ENCODE measurements at regions not wholly inside any gene's neighbourhood (a gene's known extent, or its start where the extent isn't known, plus 50 kb on each side); places are given as distances from the start of the nearest gene placed in this dataset.

DNA sequence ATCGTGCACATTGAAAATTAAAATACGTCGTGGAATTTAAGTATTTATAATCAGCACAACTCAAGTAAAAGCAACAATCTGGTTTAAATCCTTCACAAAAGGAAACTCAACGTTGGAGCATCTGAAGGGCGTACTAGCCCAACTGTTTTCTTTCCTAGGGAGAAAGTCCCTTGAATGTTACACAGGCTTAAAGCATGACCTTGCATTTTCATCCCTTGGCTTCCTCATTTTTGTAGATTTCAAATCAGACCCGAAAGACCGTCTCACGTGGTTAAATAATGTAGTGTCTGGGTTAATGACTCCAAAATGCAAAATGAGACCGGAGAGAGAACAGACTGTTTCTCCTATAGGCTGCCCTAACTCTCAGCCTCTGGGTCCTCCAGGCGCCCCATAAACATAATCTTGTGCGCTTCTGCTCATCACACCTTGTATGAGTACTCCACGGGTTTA is 249.2 kb upstream of the RREB1 start:
- Mint-ChIP-seq H3K4me3 (no peak overlapping the region), H3K9me3 (peaks cover 3% of the 10 kb centered on the region), H3K27me3 (ENCODE audit: low read depth) (no peaks in the 10 kb centered on the region), H3K27ac (no peak overlapping the region), H3K4me1 (peaks cover 7% of the 10 kb centered on the region), H3K36me3 (no peaks in the 10 kb centered on the region)
- DNase-seq (ENCODE audit: low spot score in 2 of 2, unreplicated experiment in 2 of 2), result no peak
- TF ChIP-seq, protein P1, sequence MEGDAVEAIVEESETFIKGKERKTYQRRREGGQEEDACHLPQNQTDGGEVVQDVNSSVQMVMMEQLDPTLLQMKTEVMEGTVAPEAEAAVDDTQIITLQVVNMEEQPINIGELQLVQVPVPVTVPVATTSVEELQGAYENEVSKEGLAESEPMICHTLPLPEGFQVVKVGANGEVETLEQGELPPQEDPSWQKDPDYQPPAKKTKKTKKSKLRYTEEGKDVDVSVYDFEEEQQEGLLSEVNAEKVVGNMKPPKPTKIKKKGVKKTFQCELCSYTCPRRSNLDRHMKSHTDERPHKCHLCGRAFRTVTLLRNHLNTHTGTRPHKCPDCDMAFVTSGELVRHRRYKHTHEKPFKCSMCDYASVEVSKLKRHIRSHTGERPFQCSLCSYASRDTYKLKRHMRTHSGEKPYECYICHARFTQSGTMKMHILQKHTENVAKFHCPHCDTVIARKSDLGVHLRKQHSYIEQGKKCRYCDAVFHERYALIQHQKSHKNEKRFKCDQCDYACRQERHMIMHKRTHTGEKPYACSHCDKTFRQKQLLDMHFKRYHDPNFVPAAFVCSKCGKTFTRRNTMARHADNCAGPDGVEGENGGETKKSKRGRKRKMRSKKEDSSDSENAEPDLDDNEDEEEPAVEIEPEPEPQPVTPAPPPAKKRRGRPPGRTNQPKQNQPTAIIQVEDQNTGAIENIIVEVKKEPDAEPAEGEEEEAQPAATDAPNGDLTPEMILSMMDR (IDR thresholded peaks at IDR 0.05; ENCODE audit: unreplicated experiment), result no peak

DNA sequence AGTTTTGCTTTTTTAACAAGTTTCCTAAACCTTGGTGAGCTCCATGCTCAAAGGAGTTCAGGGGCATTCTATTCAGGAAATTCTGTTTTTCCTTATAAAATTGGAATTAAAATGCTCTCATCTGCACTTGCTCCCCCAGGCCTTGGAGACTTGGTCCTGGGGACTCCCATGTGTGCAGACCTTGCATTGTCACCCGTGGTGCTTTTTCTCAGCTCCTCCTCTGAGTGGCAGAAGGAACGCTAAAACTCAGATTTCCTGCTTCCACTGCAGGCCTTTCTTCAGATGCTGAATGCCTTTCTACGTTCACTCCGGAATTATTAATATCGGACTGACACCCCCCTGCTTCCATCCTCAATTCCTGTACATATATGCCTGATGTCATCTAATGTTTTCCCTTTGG is 248.7 kb upstream of the RREB1 start:
- Mint-ChIP-seq H3K27ac (no peak overlapping the region), H3K4me3 (no peak overlapping the region), H3K4me1 (peaks cover 7% of the 10 kb centered on the region), H3K27me3 (ENCODE audit: low read depth) (no peaks in the 10 kb centered on the region), H3K9me3 (peaks cover 9% of the 10 kb centered on the region), H3K36me3 (no peaks in the 10 kb centered on the region)
- TF ChIP-seq, protein P1 (IDR thresholded peaks at IDR 0.05; ENCODE audit: unreplicated experiment), result no peak
- DNase-seq (ENCODE audit: low spot score in 2 of 2, unreplicated experiment in 2 of 2), result no peak

DNA sequence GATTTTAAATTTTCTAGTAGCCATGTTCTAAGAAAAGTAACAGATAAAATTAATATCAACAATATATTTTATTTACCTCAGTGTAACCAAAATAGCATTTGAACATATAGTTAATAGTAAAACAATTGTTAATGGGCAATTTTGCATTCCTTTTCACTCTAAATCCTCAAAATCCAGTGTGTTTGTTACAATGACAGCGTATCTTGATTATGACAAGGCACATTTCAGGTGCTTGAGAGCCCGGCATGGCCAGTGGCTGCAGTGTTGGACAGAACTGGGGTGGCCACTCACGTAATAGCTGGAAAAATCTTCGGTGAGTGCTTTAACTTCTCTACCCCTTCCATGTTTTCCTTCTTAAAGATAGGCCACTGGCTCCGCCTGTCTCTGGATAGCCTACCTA is 248.0 kb upstream of the RREB1 start:
- no peak for DNase-seq (ENCODE audit: low spot score in 2 of 2, unreplicated experiment in 2 of 2)
- peaks cover 14% of the 10 kb centered on the region for H3K9me3 Mint-ChIP-seq
- H3K27me3 Mint-ChIP-seq (ENCODE audit: low read depth), result no peaks in the 10 kb centered on the region
- H3K27ac Mint-ChIP-seq, result no peak overlapping the region
- H3K4me3 Mint-ChIP-seq, result no peak overlapping the region
- TF ChIP-seq, protein P1 (IDR thresholded peaks at IDR 0.05; ENCODE audit: unreplicated experiment), result no peak
- no peaks in the 10 kb centered on the region for H3K36me3 Mint-ChIP-seq
- peaks cover 7% of the 10 kb centered on the region for H3K4me1 Mint-ChIP-seq

DNA sequence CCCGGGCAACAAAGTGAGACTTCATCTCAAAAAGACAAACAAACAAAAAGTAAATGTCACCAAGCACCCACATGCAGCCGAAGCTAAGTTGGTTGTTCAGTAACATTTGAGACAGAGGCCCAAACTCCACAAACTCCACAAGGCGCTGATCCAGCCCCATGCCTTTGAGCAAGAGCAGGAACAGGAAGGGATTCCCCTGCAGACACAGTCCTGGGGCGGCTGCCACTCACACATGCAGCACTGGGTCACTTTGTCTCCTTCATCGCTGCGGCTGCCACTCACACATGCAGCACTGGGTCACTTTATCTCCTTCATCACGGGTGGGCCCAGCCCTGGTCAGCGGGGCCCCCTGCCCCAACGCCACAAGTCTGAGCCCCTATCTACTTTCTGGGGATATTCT is 246.9 kb upstream of the RREB1 start:
- Mint-ChIP-seq H3K4me1 (peaks cover 7% of the 10 kb centered on the region), H3K27me3 (ENCODE audit: low read depth) (no peaks in the 10 kb centered on the region), H3K4me3 (no peak overlapping the region), H3K27ac (no peak overlapping the region), H3K9me3 (peaks cover 17% of the 10 kb centered on the region), H3K36me3 (no peaks in the 10 kb centered on the region)
- TF ChIP-seq, protein P1 (IDR thresholded peaks at IDR 0.05; ENCODE audit: unreplicated experiment), result no peak
- DNase-seq (ENCODE audit: low spot score in 2 of 2, unreplicated experiment in 2 of 2), result no peak

DNA sequence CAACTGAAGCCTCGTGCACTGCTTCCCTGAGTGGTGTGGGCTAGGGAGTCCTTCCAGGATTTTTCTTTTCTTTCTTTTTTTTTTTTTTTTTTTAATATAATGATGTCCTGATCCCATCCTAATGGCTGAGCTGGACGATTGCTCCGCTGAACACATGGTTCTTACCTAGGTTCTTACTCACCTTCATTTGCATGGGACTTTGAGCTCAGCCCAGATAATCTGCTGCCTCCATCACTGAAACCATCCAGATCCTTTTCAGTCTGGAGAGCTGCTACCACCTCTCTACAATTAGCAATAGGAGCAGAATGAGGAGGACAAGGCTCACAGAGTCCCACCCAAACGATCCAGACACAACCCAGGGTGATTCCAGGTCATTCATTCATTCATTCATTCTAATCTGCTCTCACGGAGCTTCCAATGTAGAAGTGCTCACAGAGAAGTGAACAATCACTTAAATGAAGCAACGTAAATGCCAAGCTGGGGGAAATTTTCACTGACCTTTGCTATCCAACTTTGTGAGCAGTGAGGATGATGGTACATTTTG is 246.3 kb upstream of the RREB1 start:
- Mint-ChIP-seq H3K27ac (no peak overlapping the region), H3K27me3 (ENCODE audit: low read depth) (no peaks in the 10 kb centered on the region), H3K9me3 (peaks cover 17% of the 10 kb centered on the region), H3K4me1 (peaks cover 6% of the 10 kb centered on the region), H3K4me3 (no peak overlapping the region), H3K36me3 (no peaks in the 10 kb centered on the region)
- TF ChIP-seq, protein P1 (IDR thresholded peaks at IDR 0.05; ENCODE audit: unreplicated experiment), result no peak
- no peak for DNase-seq (ENCODE audit: low spot score in 2 of 2, unreplicated experiment in 2 of 2)

DNA sequence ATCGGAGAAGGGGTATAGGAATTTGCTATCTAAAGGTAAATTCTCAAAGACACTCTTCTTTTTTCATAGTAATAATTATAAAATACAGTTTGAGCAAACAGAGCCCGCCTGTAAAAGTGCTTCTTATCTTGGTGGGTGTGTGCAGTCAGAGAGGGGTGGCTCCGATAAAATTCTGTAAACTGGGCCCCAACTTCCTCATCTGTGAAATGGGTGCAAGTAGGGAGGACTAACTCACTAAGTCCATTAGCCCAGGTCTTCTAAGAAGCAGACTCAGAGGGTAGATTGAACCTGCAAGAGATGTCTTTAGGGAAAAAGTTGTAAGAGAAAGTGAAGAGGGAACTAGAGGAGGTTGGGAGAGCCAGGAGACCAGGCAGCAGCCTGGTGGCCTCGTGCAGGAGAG is 245.8 kb upstream of the RREB1 start:
- Mint-ChIP-seq H3K27ac (no peak overlapping the region), H3K36me3 (no peaks in the 10 kb centered on the region), H3K4me1 (peaks cover 2% of the 10 kb centered on the region), H3K9me3 (peaks cover 17% of the 10 kb centered on the region), H3K27me3 (ENCODE audit: low read depth) (no peaks in the 10 kb centered on the region), H3K4me3 (no peak overlapping the region)
- no peak for DNase-seq (ENCODE audit: low spot score in 2 of 2, unreplicated experiment in 2 of 2)
- TF ChIP-seq, protein P1 (IDR thresholded peaks at IDR 0.05; ENCODE audit: unreplicated experiment), result no peak
